ENCODE measurements at regions not wholly inside any gene's neighbourhood (a gene's known extent, or its start where the extent isn't known, plus 50 kb on each side); places are given as distances from the start of the nearest gene placed in this dataset.

DNA sequence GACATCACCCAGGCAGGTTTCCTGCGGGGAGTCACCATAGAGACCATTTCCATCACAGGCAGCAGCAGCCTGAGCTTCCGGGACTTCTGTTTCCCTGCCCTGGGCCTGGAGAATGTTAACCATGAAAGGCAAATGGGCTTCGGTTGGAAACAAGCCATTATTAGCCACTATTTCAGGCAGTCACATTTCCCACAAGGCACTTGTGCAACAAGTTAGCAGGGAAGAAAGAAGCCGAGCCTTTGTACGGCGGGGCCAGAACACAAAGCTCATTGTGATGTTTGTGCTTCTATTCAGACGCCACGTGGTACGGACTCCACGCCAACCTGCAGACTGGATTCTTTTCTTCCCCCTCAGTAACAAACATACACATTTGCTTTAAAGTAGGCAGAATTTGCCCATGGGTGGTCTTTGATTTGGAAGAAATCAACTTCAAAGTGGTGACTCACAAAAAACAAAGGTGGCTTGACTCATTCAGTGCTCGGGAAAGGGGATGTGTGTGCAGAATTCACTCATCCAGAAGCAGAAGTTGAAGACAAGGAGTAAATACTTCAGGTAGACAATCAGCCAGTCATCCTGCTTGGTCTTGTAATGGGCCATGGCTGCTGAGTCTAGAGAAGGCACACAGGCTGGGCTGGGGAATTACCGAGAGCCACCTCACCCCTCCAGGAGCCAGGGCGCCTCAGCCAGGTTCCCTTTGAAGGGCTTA is 154.2 kb upstream of the PRMT8 start:
- DNase-seq, result no peak

DNA sequence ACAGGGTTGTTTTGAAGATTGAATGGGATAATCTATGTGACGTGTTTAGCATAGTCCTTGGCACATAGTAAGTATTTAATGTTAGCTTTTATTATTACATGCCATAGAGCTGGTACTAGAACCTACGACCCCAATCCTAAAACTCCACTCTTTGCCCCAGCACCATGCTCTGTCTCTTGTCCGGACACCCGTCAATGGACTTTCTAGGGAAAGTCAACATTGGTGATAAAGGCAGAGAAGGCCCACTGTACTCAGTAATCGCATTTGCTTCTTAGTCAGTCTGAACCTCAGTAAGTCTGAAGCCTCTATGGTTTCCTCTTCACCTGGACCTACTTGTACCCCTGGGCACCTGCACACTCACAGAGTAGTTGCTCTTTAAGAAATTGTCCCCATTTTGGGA is 153.1 kb upstream of the PRMT8 start:
- DNase-seq, result no peak

DNA sequence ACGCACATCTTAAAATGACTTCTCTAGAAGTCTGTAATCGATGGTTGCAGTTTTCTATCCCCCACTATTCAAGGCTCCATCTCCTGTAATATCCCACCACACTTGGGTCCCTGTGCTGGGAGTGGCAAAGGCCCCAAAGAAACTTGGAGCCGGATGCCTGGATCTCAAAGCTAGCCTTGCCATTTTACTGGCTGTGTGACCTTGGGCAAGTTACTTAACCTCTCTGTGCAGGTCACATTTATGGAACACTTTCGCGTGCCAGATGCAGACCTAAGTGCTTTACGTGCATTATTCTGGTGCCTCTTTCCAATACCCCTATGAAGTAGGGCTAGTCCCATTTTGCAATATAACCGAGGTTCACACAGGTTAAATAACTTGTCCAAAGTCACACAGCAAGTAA is 151.8 kb upstream of the PRMT8 start:
- DNase-seq, result no peak

GRCh38 chr12:3341594-3341993 is 149.4 kb upstream of the PRMT8 start:
- no peak for DNase-seq

GRCh38 chr12:3342051-3342450 is 149.0 kb upstream of the PRMT8 start:
- peak; percentile 80 for DNase-seq

DNA sequence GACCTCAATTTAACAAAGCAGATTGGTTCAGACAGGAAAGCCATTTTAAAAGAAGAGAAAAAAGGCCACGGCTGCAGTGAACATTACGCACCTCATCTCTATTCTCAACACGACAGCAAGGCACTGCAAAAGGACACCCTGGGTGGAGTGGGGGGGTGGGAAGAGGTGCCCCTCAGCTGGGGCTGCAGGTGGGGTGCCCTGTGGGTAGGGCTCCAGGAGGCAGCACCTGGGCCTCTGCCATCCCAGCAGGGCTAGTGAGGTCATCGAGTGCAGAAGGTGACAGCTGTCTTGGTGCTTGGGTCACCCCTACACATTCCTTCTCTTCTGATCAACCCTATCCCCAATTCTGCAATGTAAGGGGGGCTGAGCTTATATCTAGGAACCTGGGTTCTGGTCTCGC is 142.9 kb upstream of the PRMT8 start:
- no peak for DNase-seq

DNA sequence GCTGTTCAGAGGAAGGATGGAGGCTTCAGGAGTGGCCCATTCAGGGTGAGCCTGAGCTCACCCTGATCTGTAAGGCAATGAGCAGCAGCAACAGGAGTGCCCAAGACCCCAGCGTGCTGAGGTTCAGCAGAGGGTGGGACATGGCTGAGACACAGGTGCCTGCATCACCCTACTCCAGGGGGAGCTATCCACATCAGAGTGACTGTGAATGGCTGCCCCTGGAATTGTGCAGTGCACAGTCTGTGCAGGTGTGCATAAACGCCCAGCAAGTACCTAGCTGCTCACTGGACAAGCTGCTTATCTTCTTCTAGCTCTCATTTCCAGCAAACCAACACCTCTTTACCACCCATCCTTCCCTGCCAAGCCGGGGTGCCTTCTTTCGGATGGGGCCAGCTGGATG is 140.6 kb upstream of the PRMT8 start:
- no peak for DNase-seq

GRCh38 chr12:3351731-3352130 is 139.3 kb upstream of the PRMT8 start:
- DNase-seq, result no peak

- no peak for DNase-seq
Measured at GRCh38 chr12:3352230-3352629, 138.8 kb upstream of the PRMT8 start.

DNA sequence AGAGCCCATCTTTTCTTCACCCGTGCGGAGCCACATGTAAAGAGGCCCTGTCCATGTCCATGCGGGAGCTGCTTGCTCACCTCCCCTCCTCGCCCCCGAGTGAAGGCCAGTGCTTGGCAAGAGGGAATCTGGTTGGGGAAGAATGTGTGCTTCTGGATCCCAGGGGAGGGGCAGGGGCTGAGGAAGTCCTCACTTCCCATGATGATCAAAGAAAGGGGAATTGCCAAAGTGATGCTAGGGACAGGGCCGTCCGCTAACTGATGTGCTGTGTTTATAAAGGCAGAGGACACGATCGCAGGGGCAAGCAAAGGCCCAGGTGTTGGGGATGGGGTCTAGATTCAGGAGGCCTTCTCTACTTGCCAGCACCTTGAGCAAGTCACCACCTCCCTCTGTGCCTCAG is 137.4 kb upstream of the PRMT8 start:
- DNase-seq, result no peak

DNA sequence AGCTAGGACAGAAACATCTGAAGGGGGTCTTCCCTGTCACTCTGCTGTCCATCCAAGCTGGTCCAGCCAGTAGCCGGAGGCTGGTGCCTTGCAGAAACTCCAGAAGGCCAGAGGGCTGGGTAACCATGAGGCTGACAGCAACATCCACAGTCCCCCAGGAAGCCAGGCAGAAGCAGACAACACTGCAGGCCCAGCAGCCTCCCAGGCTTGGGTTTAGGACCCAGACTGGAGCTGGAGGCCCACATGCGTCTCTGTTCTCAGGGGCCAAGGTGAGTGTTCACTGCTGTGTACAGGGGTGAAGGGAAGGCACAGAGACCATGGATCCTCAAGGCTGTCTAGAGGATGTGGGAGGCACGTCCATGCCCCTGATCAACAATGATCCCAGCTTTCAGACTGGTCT is 136.4 kb upstream of the PRMT8 start:
- no peak for DNase-seq

DNA sequence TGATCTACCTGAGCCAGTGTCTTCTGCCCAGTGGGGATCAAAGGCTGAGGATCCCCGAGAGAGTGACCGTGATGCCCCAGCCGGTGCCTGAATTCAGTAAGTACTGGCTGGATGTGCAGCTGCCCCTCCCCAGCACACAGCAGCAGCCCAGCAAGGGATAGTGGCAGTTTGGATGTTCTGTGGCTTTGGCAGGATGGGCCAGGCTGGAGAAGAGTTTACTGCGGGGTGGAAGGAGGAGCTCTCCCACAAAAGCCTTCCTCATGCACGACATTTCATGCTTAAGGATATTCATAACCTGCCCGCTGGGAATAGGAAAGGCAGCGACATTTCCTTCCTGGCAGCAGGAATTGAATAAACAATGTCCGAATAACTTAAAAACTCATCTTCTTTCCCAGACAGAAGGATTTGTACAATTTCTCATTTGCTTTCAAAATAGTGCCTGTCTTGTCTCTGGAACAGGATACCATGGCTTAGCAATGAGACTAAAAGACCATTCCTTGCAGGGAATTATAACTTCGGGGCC is 135.6 kb upstream of the PRMT8 start:
- DNase-seq, result no peak

- DNase-seq, result no peak
Measured at GRCh38 chr12:3357950-3358525, 133.0 kb upstream of the PRMT8 start.

DNA sequence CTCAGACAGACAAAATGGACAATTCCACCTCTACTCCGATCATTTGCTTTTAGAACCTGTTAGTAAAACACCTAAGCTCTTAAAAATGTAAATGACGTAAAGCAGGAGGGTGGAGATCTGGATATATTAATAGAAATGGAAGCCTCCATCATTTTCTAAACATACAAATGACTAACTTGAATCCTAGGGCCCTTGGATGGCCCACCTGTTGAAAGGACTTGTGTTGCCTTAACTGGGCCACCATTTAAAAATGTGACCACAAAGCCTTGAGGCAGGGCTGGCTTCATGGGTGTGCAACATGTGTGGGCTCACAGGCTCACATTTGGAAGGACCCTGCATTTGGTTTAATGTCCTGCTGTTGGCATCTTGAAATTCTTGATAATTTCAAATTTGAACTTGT is 131.5 kb upstream of the PRMT8 start:
- DNase-seq, result no peak

DNA sequence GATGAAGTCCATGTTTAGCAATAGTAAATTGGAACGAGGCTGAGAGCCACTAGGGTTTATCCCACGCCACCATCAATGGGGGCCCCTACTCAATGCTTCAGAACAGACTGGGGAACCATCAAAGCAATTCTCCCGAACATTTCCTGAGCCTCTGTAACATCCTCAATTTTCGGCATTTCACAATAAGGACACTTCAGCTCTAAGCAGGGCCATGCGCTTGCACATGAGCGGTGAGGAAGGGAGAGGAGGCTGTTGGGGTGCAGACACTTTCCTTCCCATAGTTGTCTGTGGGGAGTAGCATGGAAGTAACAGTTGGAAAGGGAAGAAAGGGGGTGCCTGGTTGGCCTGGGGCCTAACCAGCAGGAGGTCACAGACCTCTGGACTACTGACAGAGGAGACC is 129.9 kb upstream of the PRMT8 start:
- no peak for DNase-seq

GRCh38 chr12:3362737-3363136 is 128.3 kb upstream of the PRMT8 start:
- peak; percentile 61 for DNase-seq

DNA sequence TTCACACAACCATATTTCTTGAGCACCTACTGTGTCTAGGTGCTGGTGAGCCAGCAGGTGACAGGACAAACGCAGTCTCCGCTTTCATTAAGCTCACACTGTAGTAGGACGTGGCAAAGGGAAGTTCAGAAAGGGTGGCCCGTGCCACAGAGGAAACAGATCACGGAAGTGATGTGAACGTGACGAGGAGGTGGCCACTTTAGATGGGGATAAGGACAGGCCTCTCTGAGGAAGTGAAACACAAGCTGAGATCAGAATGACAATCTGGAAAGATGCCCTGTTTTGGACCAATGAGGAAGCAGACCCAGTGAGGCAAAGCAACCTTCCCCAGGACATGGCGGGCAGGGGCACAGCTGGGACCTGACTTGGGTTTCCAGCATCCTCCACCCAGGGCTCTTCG is 127.4 kb upstream of the PRMT8 start:
- DNase-seq, result no peak

GRCh38 chr12:3364226-3364625 is 126.8 kb upstream of the PRMT8 start:
- no peak for DNase-seq

DNA sequence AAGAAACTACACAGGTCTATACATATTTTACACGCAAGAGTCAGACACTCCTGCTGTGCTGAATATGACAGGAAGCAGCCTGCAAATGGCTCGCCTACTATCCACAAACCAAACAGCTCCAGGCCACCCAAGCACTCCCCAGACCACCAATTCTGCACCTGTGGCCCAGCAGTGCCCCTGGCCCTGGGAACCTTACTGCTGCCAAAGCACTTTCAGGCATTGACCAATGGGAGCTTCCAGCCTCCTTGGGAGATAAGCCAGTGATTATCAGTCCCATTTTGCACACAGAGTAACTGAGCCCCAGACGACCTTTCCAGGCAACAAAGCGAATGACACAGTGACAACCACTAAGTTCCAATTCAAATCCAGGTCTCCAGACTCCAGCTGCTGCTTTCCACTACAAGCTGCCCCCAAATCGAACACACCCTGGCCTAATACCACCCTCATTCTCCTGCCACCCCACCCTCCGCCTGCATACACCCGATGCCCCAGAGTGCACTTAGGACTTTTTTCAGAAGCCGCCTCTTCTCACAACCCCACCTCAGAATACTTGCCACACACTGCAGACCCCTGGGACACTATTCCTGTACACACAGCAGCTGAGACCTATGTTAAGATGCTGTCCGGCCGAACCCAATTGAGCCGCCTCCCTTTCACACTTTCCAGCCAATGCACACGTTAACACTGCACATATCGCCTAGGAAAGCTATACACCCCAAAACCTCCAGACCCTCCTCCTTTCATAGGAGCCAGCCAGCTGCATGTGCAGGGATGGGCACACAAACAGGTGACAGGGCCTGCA is 126.1 kb upstream of the PRMT8 start:
- DNase-seq, result no peak

GRCh38 chr12:3365463-3366411 is 125.3 kb upstream of the PRMT8 start:
- DNase-seq, result no peak

DNA sequence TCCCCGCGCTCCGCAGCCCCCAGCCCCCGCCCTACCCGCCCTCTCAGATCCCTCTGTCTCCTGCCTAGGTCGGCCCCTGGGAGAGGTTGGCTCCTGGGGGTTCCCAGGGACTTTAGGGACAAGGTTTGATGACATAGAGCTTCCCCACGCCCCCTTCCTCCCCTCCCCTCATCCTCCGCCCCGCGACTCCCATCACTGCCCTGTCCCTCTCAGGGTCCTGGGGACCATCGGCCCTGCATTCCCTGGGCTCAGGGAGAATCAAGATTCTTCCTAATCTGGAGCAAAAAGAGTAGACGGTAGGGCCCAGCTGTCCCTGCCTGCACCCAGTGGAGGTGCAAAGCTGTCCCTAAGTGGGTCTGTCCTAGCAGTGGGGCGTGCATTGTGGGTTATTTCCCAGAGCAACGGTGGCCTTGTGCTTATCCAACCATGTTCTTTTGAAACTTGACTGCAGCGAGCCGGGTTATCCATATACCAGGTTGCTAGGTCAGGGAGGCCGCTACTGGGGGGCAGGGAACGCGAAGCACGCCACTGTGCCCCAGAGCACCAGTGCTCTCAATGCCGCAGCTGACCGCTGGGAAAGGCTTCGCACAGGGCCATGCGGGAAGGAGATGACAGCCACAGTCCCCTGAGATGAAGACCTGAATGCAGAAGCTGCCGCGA is 124.4 kb upstream of the PRMT8 start:
- no peak for DNase-seq

DNA sequence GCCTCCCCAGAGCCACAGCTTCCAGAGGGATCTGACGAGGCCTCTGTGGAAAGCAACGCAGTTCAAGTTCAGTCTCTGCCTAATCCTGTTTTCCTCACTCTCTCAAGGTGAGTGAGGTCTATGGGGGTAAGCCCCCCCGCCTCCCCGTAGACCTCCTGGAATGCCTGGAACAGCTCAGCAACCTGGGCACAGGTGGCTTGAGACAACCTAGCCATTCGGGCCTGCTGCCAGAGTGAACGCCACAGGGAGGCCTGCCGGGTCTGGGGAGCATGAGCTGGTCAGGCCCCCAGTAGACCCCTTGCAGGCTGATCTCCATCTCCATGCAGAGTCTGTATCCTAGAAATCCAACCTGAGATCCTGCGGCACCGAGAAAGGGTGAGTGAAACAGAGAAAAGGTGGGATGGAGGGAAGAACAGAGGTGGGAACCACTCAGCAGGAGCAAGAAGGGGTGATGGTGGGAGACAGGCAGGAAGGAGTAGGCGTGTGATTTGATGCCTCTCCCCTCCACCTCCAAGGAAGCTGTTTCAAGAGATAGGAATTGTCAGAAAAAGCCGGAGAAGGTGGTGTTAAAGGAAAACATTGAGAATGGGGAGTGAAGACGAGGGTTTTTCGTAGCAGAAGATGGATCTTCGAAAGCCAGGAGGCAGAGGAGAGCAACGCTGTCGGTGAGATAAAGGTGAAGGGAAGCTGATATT is 123.1 kb upstream of the PRMT8 start:
- DNase-seq, result no peak

Data from NCI-H510A (cell line).